ENCODE measurements at regions not wholly inside any gene's neighbourhood (a gene's known extent, or its start where the extent isn't known, plus 50 kb on each side); places are given as distances from the start of the nearest gene placed in this dataset.
"Not testable (repeated sequence)": the region's sequence is repeated elsewhere in the genome, so short reads cannot be mapped to it uniquely, and the experiment has no call there.

GRCh38 chr12:17017402-17017801 is 411.4 kb upstream of the LMO3 start:
- H3K4me1 ChIP-seq (ENCODE audit: control insufficient read depth, low read length): no peaks in the 10 kb centered on the region
- no peaks in the 10 kb centered on the region for H3K79me2 ChIP-seq (ENCODE audit: control insufficient read depth, low read length)
- H3K9me3 ChIP-seq (ENCODE audit: control insufficient read depth, insufficient read depth, low read length): no peaks in the 10 kb centered on the region; the same call in 1 of the 2 replicates
- no peak overlapping the region for H3K27ac ChIP-seq (ENCODE audit: low read depth, low read length)
- TF ChIP-seq CTCF (IDR thresholded peaks at IDR 0.05; ENCODE audit: low read depth, low read length, poor library complexity, severe bottlenecking): no peak
- no peak for TF ChIP-seq EZH2phosphoT487 (IDR thresholded peaks at IDR 0.05; ENCODE audit: borderline replicate concordance, low read length)
- no peaks in the 10 kb centered on the region for H4K20me1 ChIP-seq (ENCODE audit: control insufficient read depth, insufficient read depth, low read depth, low read length)
- no peaks in the 10 kb centered on the region for H3K27me3 ChIP-seq (ENCODE audit: control insufficient read depth, low read length)
- no peaks in the 10 kb centered on the region for H3K9me2 ChIP-seq (replicated peaks; ENCODE audit: control insufficient read depth, low read length)
- H3K36me3 ChIP-seq (ENCODE audit: control insufficient read depth, low read length): no peaks in the 10 kb centered on the region
- H3K4me2 ChIP-seq (ENCODE audit: low read length): no peak overlapping the region
- H3F3A ChIP-seq (ENCODE audit: control insufficient read depth, insufficient read depth): no peaks in the 10 kb centered on the region
- no peak overlapping the region for H3K4me3 ChIP-seq (ENCODE audit: low read length)

- no peak overlapping the region for H3K27ac ChIP-seq (ENCODE audit: low read depth, low read length)
- no peaks in the 10 kb centered on the region for H3K4me1 ChIP-seq (ENCODE audit: control insufficient read depth, low read length)
- no peaks in the 10 kb centered on the region; the same call in 1 of the 2 replicates for H3K9me3 ChIP-seq (ENCODE audit: control insufficient read depth, insufficient read depth, low read length)
- no peaks in the 10 kb centered on the region for H4K20me1 ChIP-seq (ENCODE audit: control insufficient read depth, insufficient read depth, low read depth, low read length)
- TF ChIP-seq CTCF (IDR thresholded peaks at IDR 0.05; ENCODE audit: low read depth, low read length, poor library complexity, severe bottlenecking): no peak
- no peak for TF ChIP-seq EZH2phosphoT487 (IDR thresholded peaks at IDR 0.05; ENCODE audit: borderline replicate concordance, low read length)
- no peak overlapping the region for H3K4me3 ChIP-seq (ENCODE audit: low read length)
- no peaks in the 10 kb centered on the region for H3K9me2 ChIP-seq (replicated peaks; ENCODE audit: control insufficient read depth, low read length)
- H3K4me2 ChIP-seq (ENCODE audit: low read length): no peak overlapping the region
- no peaks in the 10 kb centered on the region for H3K27me3 ChIP-seq (ENCODE audit: control insufficient read depth, low read length)
- no peaks in the 10 kb centered on the region for H3F3A ChIP-seq (ENCODE audit: control insufficient read depth, insufficient read depth)
- H3K36me3 ChIP-seq (ENCODE audit: control insufficient read depth, low read length): no peaks in the 10 kb centered on the region
- H3K79me2 ChIP-seq (ENCODE audit: control insufficient read depth, low read length): no peaks in the 10 kb centered on the region
Measured at GRCh38 chr12:17016116-17016864, 410.3 kb upstream of the LMO3 start.

- no peaks in the 10 kb centered on the region for H4K20me1 ChIP-seq (ENCODE audit: control insufficient read depth, insufficient read depth, low read depth, low read length)
- H3K4me2 ChIP-seq (ENCODE audit: low read length): no peak overlapping the region
- no peaks in the 10 kb centered on the region for H3K27me3 ChIP-seq (ENCODE audit: control insufficient read depth, low read length)
- H3K9me2 ChIP-seq (replicated peaks; ENCODE audit: control insufficient read depth, low read length): no peaks in the 10 kb centered on the region
- no peaks in the 10 kb centered on the region for H3K36me3 ChIP-seq (ENCODE audit: control insufficient read depth, low read length)
- no peaks in the 10 kb centered on the region for H3K79me2 ChIP-seq (ENCODE audit: control insufficient read depth, low read length)
- H3K4me1 ChIP-seq (ENCODE audit: control insufficient read depth, low read length): no peaks in the 10 kb centered on the region
- no peak for TF ChIP-seq CTCF (IDR thresholded peaks at IDR 0.05; ENCODE audit: low read depth, low read length, poor library complexity, severe bottlenecking)
- TF ChIP-seq EZH2phosphoT487 (IDR thresholded peaks at IDR 0.05; ENCODE audit: borderline replicate concordance, low read length): no peak
- H3F3A ChIP-seq (ENCODE audit: control insufficient read depth, insufficient read depth): no peaks in the 10 kb centered on the region
- H3K27ac ChIP-seq (ENCODE audit: low read depth, low read length): no peak overlapping the region
- H3K4me3 ChIP-seq (ENCODE audit: low read length): no peak overlapping the region
- H3K9me3 ChIP-seq (ENCODE audit: control insufficient read depth, insufficient read depth, low read length): no peaks in the 10 kb centered on the region; the same call in 1 of the 2 replicates
Measured at GRCh38 chr12:17015501-17015900, 409.5 kb upstream of the LMO3 start.

- not testable (repeated sequence) for H3K9me3 ChIP-seq (ENCODE audit: control insufficient read depth, insufficient read depth, low read length); H3K27me3 ChIP-seq (ENCODE audit: control insufficient read depth, low read length); H3K36me3 ChIP-seq (ENCODE audit: control insufficient read depth, low read length); H3K4me3 ChIP-seq (ENCODE audit: low read length); H3F3A ChIP-seq (ENCODE audit: control insufficient read depth, insufficient read depth); H3K79me2 ChIP-seq (ENCODE audit: control insufficient read depth, low read length); H3K9me2 ChIP-seq (replicated peaks; ENCODE audit: control insufficient read depth, low read length); H3K27ac ChIP-seq (ENCODE audit: low read depth, low read length); H4K20me1 ChIP-seq (ENCODE audit: control insufficient read depth, insufficient read depth, low read depth, low read length); H3K4me2 ChIP-seq (ENCODE audit: low read length); H3K4me1 ChIP-seq (ENCODE audit: control insufficient read depth, low read length)
Measured at GRCh38 chr12:17007442-17008040, 401.6 kb upstream of the LMO3 start.

GRCh38 chr12:16998538-16998937 is 392.6 kb upstream of the LMO3 start:
- H3K4me2 ChIP-seq (ENCODE audit: low read length); H3K9me2 ChIP-seq (replicated peaks; ENCODE audit: control insufficient read depth, low read length); H4K20me1 ChIP-seq (ENCODE audit: control insufficient read depth, insufficient read depth, low read depth, low read length); H3K27ac ChIP-seq (ENCODE audit: low read depth, low read length); H3K79me2 ChIP-seq (ENCODE audit: control insufficient read depth, low read length); H3K9me3 ChIP-seq (ENCODE audit: control insufficient read depth, insufficient read depth, low read length); H3K36me3 ChIP-seq (ENCODE audit: control insufficient read depth, low read length); H3K27me3 ChIP-seq (ENCODE audit: control insufficient read depth, low read length); H3K4me1 ChIP-seq (ENCODE audit: control insufficient read depth, low read length); H3K4me3 ChIP-seq (ENCODE audit: low read length); H3F3A ChIP-seq (ENCODE audit: control insufficient read depth, insufficient read depth): not testable (repeated sequence)
